ENCODE measurements at regions not wholly inside any gene's neighbourhood (a gene's known extent, or its start where the extent isn't known, plus 50 kb on each side); places are given as distances from the start of the nearest gene placed in this dataset.

- H3K27me3 Mint-ChIP-seq (ENCODE audit: low read depth) = no peaks in the 10 kb centered on the region
- no peak overlapping the region for H3K27ac Mint-ChIP-seq (ENCODE audit: unreplicated experiment)
- H3K9me3 Mint-ChIP-seq = no peaks in the 10 kb centered on the region
- no peaks in the 10 kb centered on the region for H3K36me3 Mint-ChIP-seq (ENCODE audit: low read depth)
- no peak for TF ChIP-seq CTCF (conservative IDR thresholded peaks at IDR 0.05)
- H3K4me1 Mint-ChIP-seq = peaks cover 14% of the 10 kb centered on the region
- no peak overlapping the region for H3K4me3 Mint-ChIP-seq
- no peak for DNase-seq (ENCODE audit: low read depth, low spot score)
Measured at GRCh38 chr3:21330293-21330692, 420.7 kb downstream of the ZNF385D start.

GRCh38 chr3:21328711-21329390 is 422.2 kb downstream of the ZNF385D start:
- no peaks in the 10 kb centered on the region for H3K27me3 Mint-ChIP-seq (ENCODE audit: low read depth)
- H3K36me3 Mint-ChIP-seq (ENCODE audit: low read depth) = no peaks in the 10 kb centered on the region
- no peak overlapping the region for H3K27ac Mint-ChIP-seq (ENCODE audit: unreplicated experiment)
- no peak for TF ChIP-seq CTCF (conservative IDR thresholded peaks at IDR 0.05)
- H3K4me3 Mint-ChIP-seq = no peak overlapping the region
- DNase-seq (ENCODE audit: low read depth, low spot score) = no peak
- H3K9me3 Mint-ChIP-seq = no peaks in the 10 kb centered on the region
- H3K4me1 Mint-ChIP-seq = peaks cover 14% of the 10 kb centered on the region

GRCh38 chr3:21326704-21327475 is 424.1 kb downstream of the ZNF385D start:
- no peak for TF ChIP-seq CTCF (conservative IDR thresholded peaks at IDR 0.05)
- H3K36me3 Mint-ChIP-seq (ENCODE audit: low read depth) = no peaks in the 10 kb centered on the region
- no peak overlapping the region for H3K4me3 Mint-ChIP-seq
- no peak for DNase-seq (ENCODE audit: low read depth, low spot score)
- peaks cover 14% of the 10 kb centered on the region for H3K4me1 Mint-ChIP-seq
- no peak overlapping the region for H3K27ac Mint-ChIP-seq (ENCODE audit: unreplicated experiment)
- no peaks in the 10 kb centered on the region for H3K27me3 Mint-ChIP-seq (ENCODE audit: low read depth)
- no peaks in the 10 kb centered on the region for H3K9me3 Mint-ChIP-seq

DNA sequence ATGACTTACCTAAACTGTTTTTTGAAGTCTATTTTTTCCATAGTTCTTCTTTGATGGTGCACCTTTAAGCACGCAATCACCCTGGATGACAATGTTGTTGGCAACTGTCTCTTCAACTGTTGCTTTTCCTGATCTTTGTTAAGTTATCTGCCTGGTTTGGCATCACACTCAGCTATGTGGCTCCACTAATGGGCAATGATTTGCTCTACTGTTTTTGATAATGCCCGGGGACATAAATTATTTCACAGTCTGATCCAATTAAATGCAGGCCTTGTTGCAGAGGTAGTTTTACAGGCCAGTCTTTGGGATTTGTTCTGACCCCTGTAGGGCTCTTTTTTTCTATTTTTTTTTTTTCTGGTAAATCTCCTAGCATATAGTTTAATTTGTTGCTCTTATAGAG is 436.3 kb downstream of the ZNF385D start:
- H3K4me3 Mint-ChIP-seq = no peak overlapping the region
- no peaks in the 10 kb centered on the region for H3K27me3 Mint-ChIP-seq (ENCODE audit: low read depth)
- DNase-seq (ENCODE audit: low read depth, low spot score) = no peak
- no peak overlapping the region for H3K27ac Mint-ChIP-seq (ENCODE audit: unreplicated experiment)
- TF ChIP-seq CTCF (conservative IDR thresholded peaks at IDR 0.05) = no peak
- H3K36me3 Mint-ChIP-seq (ENCODE audit: low read depth) = no peaks in the 10 kb centered on the region
- H3K4me1 Mint-ChIP-seq = no peaks in the 10 kb centered on the region
- H3K9me3 Mint-ChIP-seq = no peaks in the 10 kb centered on the region

- no peak for TF ChIP-seq CTCF (conservative IDR thresholded peaks at IDR 0.05)
- no peak overlapping the region for H3K27ac Mint-ChIP-seq (ENCODE audit: unreplicated experiment)
- no peaks in the 10 kb centered on the region for H3K36me3 Mint-ChIP-seq (ENCODE audit: low read depth)
- no peaks in the 10 kb centered on the region for H3K27me3 Mint-ChIP-seq (ENCODE audit: low read depth)
- H3K9me3 Mint-ChIP-seq = peaks cover 7% of the 10 kb centered on the region
- no peak for DNase-seq (ENCODE audit: low read depth, low spot score)
- no peak overlapping the region for H3K4me3 Mint-ChIP-seq
- no peaks in the 10 kb centered on the region for H3K4me1 Mint-ChIP-seq
Measured at GRCh38 chr3:21310891-21311290, 440.1 kb downstream of the ZNF385D start.

Measured in neural crest cell (in vitro differentiated cells).